Activated CD8-positive, alpha-beta memory T cell treated with anti-CD3 and anti-CD28 coated beads, Interleukin-2, amount 10 ng/mL, durations not matched to agents 7 days and 5 days (primary cell): ENCODE measurements at regions not wholly inside any gene's neighbourhood (a gene's known extent, or its start where the extent isn't known, plus 50 kb on each side); places are given as distances from the start of the nearest gene placed in this dataset.

ENCODE experiments used
- ATAC-seq: fragments of 150-1000 bp; cut with Tn5 transposase; one replicate; pipeline ENCODE4 v1.10.0; 2021; ENCODE audit warnings: moderate library complexity
- CTCF ChIA-PET: fragments of 350-600 bp; sonication (Branson Sonifier 250); formaldehyde crosslinking; loops from one replicate; lab custom pipeline; 2021; ENCODE audit warnings: antibody characterized with exemption; lab: Charles Lee
- DNase-seq: peaks from one replicate; pipeline ENCODE4 v3.0.0-alpha.2; 2020
- H3K27ac Mint-ChIP-seq: one replicate; pipeline ENCODE4 v1.8.0; 2021; ENCODE audit warnings: mild to moderate bottlenecking, mixed read lengths
- H3K27me3 Mint-ChIP-seq: one replicate; pipeline ENCODE4 v1.8.0; 2021; ENCODE audit warnings: mixed read lengths
- H3K36me3 Mint-ChIP-seq: one replicate; pipeline ENCODE4 v1.8.0; 2021; ENCODE audit warnings: mild to moderate bottlenecking, mixed read lengths
- H3K4me1 Mint-ChIP-seq: one replicate; pipeline ENCODE4 v1.8.0; 2021; ENCODE audit warnings: mixed read lengths
- H3K4me3 Mint-ChIP-seq: one replicate; pipeline ENCODE4 v1.8.0; 2021; ENCODE audit warnings: mild to moderate bottlenecking, moderate library complexity, mixed read lengths
- H3K9me3 Mint-ChIP-seq: one replicate; pipeline ENCODE4 v1.8.0; 2022; ENCODE audit warnings: low read depth, mixed read lengths

- Mint-ChIP-seq H3K4me3 (no peak overlapping the region), H3K36me3 (no peaks in the 10 kb centered on the region), H3K27ac (no peak overlapping the region), H3K4me1 (no peaks in the 10 kb centered on the region), H3K27me3 (no peaks in the 10 kb centered on the region), H3K9me3 (no peaks in the 10 kb centered on the region)
- ATAC-seq (no peak), DNase-seq (no peak)
- CTCF ChIA-PET: no interaction called here
These were observed 267.9 kb upstream of the PIK3C3 start for GRCh38 chr18:41687138-41687537.

GRCh38 chr18:41681138-41681880 lies 273.7 kb upstream of the PIK3C3 start:
- Mint-ChIP-seq H3K9me3 (no peaks in the 10 kb centered on the region), H3K36me3 (no peaks in the 10 kb centered on the region), H3K27me3 (no peaks in the 10 kb centered on the region), H3K27ac (no peak overlapping the region), H3K4me3 (no peak overlapping the region), H3K4me1 (no peaks in the 10 kb centered on the region)
- ATAC-seq: no peak
- CTCF ChIA-PET: no interaction called here
- DNase-seq: no peak

GRCh38 chr18:41674506-41674905 lies 280.5 kb upstream of the PIK3C3 start:
- no peak for ATAC-seq
- Mint-ChIP-seq H3K9me3 (peaks cover 3% of the 10 kb centered on the region), H3K4me1 (no peaks in the 10 kb centered on the region), H3K27ac (no peak overlapping the region), H3K27me3 (no peaks in the 10 kb centered on the region), H3K4me3 (no peak overlapping the region), H3K36me3 (no peaks in the 10 kb centered on the region)
- CTCF ChIA-PET: no interaction called here
- DNase-seq: no peak

GRCh38 chr18:41666231-41666630 lies 288.8 kb upstream of the PIK3C3 start:
- Mint-ChIP-seq H3K27me3 (no peaks in the 10 kb centered on the region), H3K27ac (no peak overlapping the region), H3K4me1 (no peaks in the 10 kb centered on the region), H3K9me3 (peaks cover 3% of the 10 kb centered on the region), H3K36me3 (no peaks in the 10 kb centered on the region), H3K4me3 (no peak overlapping the region)
- DNase-seq: no peak
- CTCF ChIA-PET: no interaction called here
- no peak for ATAC-seq

- Mint-ChIP-seq H3K4me3 (no peak overlapping the region), H3K4me1 (no peaks in the 10 kb centered on the region), H3K36me3 (no peaks in the 10 kb centered on the region), H3K9me3 (peaks cover under 1% of the 10 kb centered on the region), H3K27ac (no peak overlapping the region), H3K27me3 (no peaks in the 10 kb centered on the region)
- CTCF ChIA-PET: no interaction called here
- no peak for ATAC-seq
- DNase-seq: no peak
These were observed 289.8 kb upstream of the PIK3C3 start for GRCh38 chr18:41665210-41665609.

GRCh38 chr18:41660654-41661053 lies 294.4 kb upstream of the PIK3C3 start:
- no peak overlapping the region for H3K4me3 Mint-ChIP-seq
- H3K27ac Mint-ChIP-seq: no peak overlapping the region
- no peaks in the 10 kb centered on the region for H3K4me1 Mint-ChIP-seq
- ATAC-seq (no peak), DNase-seq (no peak)
- no peaks in the 10 kb centered on the region for H3K27me3 Mint-ChIP-seq
- no peaks in the 10 kb centered on the region for H3K9me3 Mint-ChIP-seq
- no peaks in the 10 kb centered on the region for H3K36me3 Mint-ChIP-seq
- CTCF ChIA-PET: no interaction called here

GRCh38 chr18:41659438-41660130 lies 295.4 kb upstream of the PIK3C3 start:
- no peaks in the 10 kb centered on the region for H3K27me3 Mint-ChIP-seq
- H3K9me3 Mint-ChIP-seq: no peaks in the 10 kb centered on the region
- no peaks in the 10 kb centered on the region for H3K36me3 Mint-ChIP-seq
- CTCF ChIA-PET: no interaction called here
- no peak overlapping the region for H3K4me3 Mint-ChIP-seq
- H3K4me1 Mint-ChIP-seq: no peaks in the 10 kb centered on the region
- ATAC-seq (no peak), DNase-seq (no peak)
- H3K27ac Mint-ChIP-seq: no peak overlapping the region

- CTCF ChIA-PET: no interaction called here
- H3K4me1 Mint-ChIP-seq: no peaks in the 10 kb centered on the region
- no peaks in the 10 kb centered on the region for H3K9me3 Mint-ChIP-seq
- no peak overlapping the region for H3K27ac Mint-ChIP-seq
- no peak for DNase-seq
- no peaks in the 10 kb centered on the region for H3K27me3 Mint-ChIP-seq
- ATAC-seq: no peak
- no peak overlapping the region for H3K4me3 Mint-ChIP-seq
- no peaks in the 10 kb centered on the region for H3K36me3 Mint-ChIP-seq
These were observed 297.8 kb upstream of the PIK3C3 start for GRCh38 chr18:41657189-41657588.

GRCh38 chr18:41655074-41655473 lies 300.0 kb upstream of the PIK3C3 start:
- CTCF ChIA-PET: no interaction called here
- no peak for DNase-seq
- no peak for ATAC-seq
- Mint-ChIP-seq H3K4me3 (no peak overlapping the region), H3K27me3 (no peaks in the 10 kb centered on the region), H3K4me1 (no peaks in the 10 kb centered on the region), H3K9me3 (no peaks in the 10 kb centered on the region), H3K27ac (no peak overlapping the region), H3K36me3 (no peaks in the 10 kb centered on the region)

GRCh38 chr18:41647914-41648313 lies 307.1 kb upstream of the PIK3C3 start:
- ATAC-seq (no peak), DNase-seq (no peak)
- no peak overlapping the region for H3K4me3 Mint-ChIP-seq
- no peaks in the 10 kb centered on the region for H3K36me3 Mint-ChIP-seq
- peaks cover 2% of the 10 kb centered on the region for H3K9me3 Mint-ChIP-seq
- H3K27ac Mint-ChIP-seq: no peak overlapping the region
- no peaks in the 10 kb centered on the region for H3K4me1 Mint-ChIP-seq
- CTCF ChIA-PET: no interaction called here
- H3K27me3 Mint-ChIP-seq: no peaks in the 10 kb centered on the region

GRCh38 chr18:41646915-41647620 lies 308.0 kb upstream of the PIK3C3 start:
- no peak overlapping the region for H3K4me3 Mint-ChIP-seq
- H3K27me3 Mint-ChIP-seq: no peaks in the 10 kb centered on the region
- H3K27ac Mint-ChIP-seq: no peak overlapping the region
- DNase-seq: no peak
- ATAC-seq: no peak
- H3K36me3 Mint-ChIP-seq: no peaks in the 10 kb centered on the region
- CTCF ChIA-PET: no interaction called here
- no peaks in the 10 kb centered on the region for H3K4me1 Mint-ChIP-seq
- H3K9me3 Mint-ChIP-seq: peaks cover 2% of the 10 kb centered on the region

GRCh38 chr18:41645589-41646360 lies 309.3 kb upstream of the PIK3C3 start:
- ATAC-seq: no peak
- Mint-ChIP-seq H3K27me3 (no peaks in the 10 kb centered on the region), H3K36me3 (no peaks in the 10 kb centered on the region), H3K9me3 (peaks cover 2% of the 10 kb centered on the region), H3K27ac (no peak overlapping the region), H3K4me1 (no peaks in the 10 kb centered on the region), H3K4me3 (no peak overlapping the region)
- no peak for DNase-seq
- CTCF ChIA-PET: no interaction called here

- Mint-ChIP-seq H3K36me3 (no peaks in the 10 kb centered on the region), H3K4me3 (no peak overlapping the region), H3K27ac (no peak overlapping the region), H3K27me3 (no peaks in the 10 kb centered on the region), H3K4me1 (no peaks in the 10 kb centered on the region), H3K9me3 (peaks cover 2% of the 10 kb centered on the region)
- DNase-seq: no peak
- CTCF ChIA-PET: no interaction called here
- ATAC-seq: no peak
These were observed 310.6 kb upstream of the PIK3C3 start for GRCh38 chr18:41644466-41644865.
